ENCODE measurements at regions not wholly inside any gene's neighbourhood (a gene's known extent, or its start where the extent isn't known, plus 50 kb on each side); places are given as distances from the start of the nearest gene placed in this dataset.
A peak's percentile ranks its signal among the peaks of the same experiment; 100 is the strongest.

GRCh38 chr3:124177071-124177470 lies 185.1 kb upstream of the ROPN1 start:
- DNase-seq (ENCODE audit: low spot score) = no peak

- no peak for DNase-seq (ENCODE audit: low spot score)
Observed at GRCh38 chr3:124178531-124178930, 186.6 kb upstream of the ROPN1 start.

- DNase-seq (ENCODE audit: low spot score) = no peak
Observed at GRCh38 chr3:124200407-124200806, 208.5 kb upstream of the ROPN1 start.

- DNase-seq (ENCODE audit: low spot score) = no peak
Observed at GRCh38 chr3:124201226-124201625, 209.3 kb upstream of the ROPN1 start.

- no peak for DNase-seq (ENCODE audit: low spot score)
Observed at GRCh38 chr3:124201786-124202185, 209.9 kb upstream of the ROPN1 start.

GRCh38 chr3:124202754-124203153 lies 210.8 kb upstream of the ROPN1 start:
- DNase-seq (ENCODE audit: low spot score) = peak; percentile 53

- DNase-seq (ENCODE audit: low spot score) = no peak
Observed at GRCh38 chr3:124203292-124203691, 211.4 kb upstream of the ROPN1 start.

GRCh38 chr3:124206225-124207055 lies 214.5 kb upstream of the ROPN1 start:
- DNase-seq (ENCODE audit: low spot score) = no peak

GRCh38 chr3:124207077-124207476 lies 215.2 kb upstream of the ROPN1 start:
- no peak for DNase-seq (ENCODE audit: low spot score)

GRCh38 chr3:124207873-124208485 lies 216.1 kb upstream of the ROPN1 start:
- DNase-seq (ENCODE audit: low spot score) = no peak

GRCh38 chr3:124209426-124209825 lies 217.5 kb upstream of the ROPN1 start:
- DNase-seq (ENCODE audit: low spot score) = no peak

- no peak for DNase-seq (ENCODE audit: low spot score)
Observed at GRCh38 chr3:124210899-124211298, 219.0 kb upstream of the ROPN1 start.

GRCh38 chr3:124213641-124214040 lies 221.7 kb upstream of the ROPN1 start:
- DNase-seq (ENCODE audit: low spot score) = no peak

- DNase-seq (ENCODE audit: low spot score) = no peak
Observed at GRCh38 chr3:124217542-124217941, 225.6 kb upstream of the ROPN1 start.

- no peak for DNase-seq (ENCODE audit: low spot score)
Observed at GRCh38 chr3:124221422-124221821, 229.5 kb upstream of the ROPN1 start.

- no peak for DNase-seq (ENCODE audit: low spot score)
Observed at GRCh38 chr3:124223853-124224252, 231.9 kb upstream of the ROPN1 start.

- DNase-seq (ENCODE audit: low spot score) = no peak
Observed at GRCh38 chr3:124227150-124227630, 235.3 kb upstream of the ROPN1 start.

- no peak for DNase-seq (ENCODE audit: low spot score)
Observed at GRCh38 chr3:124229420-124229819, 237.5 kb upstream of the ROPN1 start.

GRCh38 chr3:124229836-124230235 lies 237.9 kb upstream of the ROPN1 start:
- no peak for DNase-seq (ENCODE audit: low spot score)

- no peak for DNase-seq (ENCODE audit: low spot score)
Observed at GRCh38 chr3:124230432-124230831, 238.5 kb upstream of the ROPN1 start.

- DNase-seq (ENCODE audit: low spot score) = no peak
Observed at GRCh38 chr3:124230998-124231397, 239.1 kb upstream of the ROPN1 start.

GRCh38 chr3:124234852-124235252 lies 242.9 kb upstream of the ROPN1 start:
- DNase-seq (ENCODE audit: low spot score) = no peak

GRCh38 chr3:124235446-124235845 lies 243.5 kb upstream of the ROPN1 start:
- no peak for DNase-seq (ENCODE audit: low spot score)
